Ovary (tissue), 7 donors: ENCODE measurements at regions not wholly inside any gene's neighbourhood (a gene's known extent, or its start where the extent isn't known, plus 50 kb on each side); places are given as distances from the start of the nearest gene placed in this dataset.

Source experiments
- DNase-seq, 5 donors: peaks; one replicate each; pipeline ENCODE4 v3.0.0-alpha.2; 2019 to 2020
- H3K27ac ChIP-seq, 2 donors: fragments of 200-600 bp; one replicate each; pipeline versions ENCODE4 v1.5.1 to v1.8.0; 2019 to 2022
- H3K27me3 ChIP-seq: fragments of 200-600 bp; one replicate; pipeline ENCODE4 v1.8.0; 2022
- H3K36me3 ChIP-seq: fragments of 200-600 bp; sonication (generic); one replicate; pipeline ENCODE4 v1.5.1; 2019
- H3K4me1 ChIP-seq: one replicate; pipeline ENCODE4 v1.8.1; 2013; ENCODE audit warnings: mild to moderate bottlenecking, moderate library complexity; ENCODE audit not compliant: insufficient read depth
- H3K4me3 ChIP-seq: fragments of 200-600 bp; sonication (generic); one replicate; pipeline ENCODE4 v1.5.1; 2017
- H3K9me3 ChIP-seq, 2 donors: fragments of 200-600 bp in 1 of 2; sonication (generic) in 1 of 2; one replicate each; pipeline versions ENCODE4 v1.5.1 to v1.8.1; 2013 to 2019; ENCODE audit warnings: mild to moderate bottlenecking in 1 of 2, moderate library complexity in 1 of 2
- CTCF ChIP-seq, 3 donors: fragments of 450-650 bp in 2 of 3; fragments of 200-600 bp in 1 of 3; IDR thresholded peaks; one replicate each; pipeline versions ENCODE4 v1.5.1 to v1.8.0; 2016 to 2022; ENCODE audit warnings: antibody characterized with exemption in 3 of 3, mild to moderate bottlenecking in 1 of 3
- EP300 ChIP-seq: sonication (generic); formaldehyde crosslinking; IDR thresholded peaks from one replicate; pipeline ENCODE4 v1.6.1; 2017; ENCODE audit warnings: antibody characterized with exemption
- POLR2A ChIP-seq: fragments of 450-650 bp; IDR thresholded peaks from one replicate; pipeline ENCODE4 v1.6.1; 2017; ENCODE audit warnings: antibody characterized with exemption, mild to moderate bottlenecking, moderate library complexity
- WGBS, 3 donors: extraction: QIAGEN DNeasy Blood & Tissue Kit in 1 of 3; methylation state at CpG; one replicate each; pipeline versions ENCODE4 v1.1.5 to v1.1.7; 2013 to 2017; 5-methylcytosine and 5-hydroxymethylcytosine counted together
- intact Hi-C, 4 donors: fragments of 100-400 bp; cut with DNase I; formaldehyde crosslinking; loops; one replicate each; pipeline versions ENCODE4 v1.11.0 to v1.15.1; 2022 to 2023
- donor health status: DM: no; HTN: no; CAD: no; lungs with moderate emphysema.
- donor health status: DM: no; HTN: no; CAD: no.
- donor health status: Bipolar disorder and iron deficiency.
- donor health status: DM: no; HTN: no; CAD: no.
- donor health status: DM: yes; HTN: yes; CAD: no.

- Histone ChIP-seq H3K9me3 (no peaks in the 10 kb centered on the region), H3K27ac (no peak overlapping the region), H3K27me3 (no peaks in the 10 kb centered on the region), H3K36me3 (no peaks in the 10 kb centered on the region), H3K4me1 (peaks cover 2% of the 10 kb centered on the region), H3K4me3 (no peak overlapping the region)
- intact Hi-C loops, result no loop called here
- no peak for DNase-seq
- TF ChIP-seq CTCF (IDR thresholded peaks at IDR 0.05) (no peak), EP300 (no peak), POLR2A (no peak)
These were observed 431.1 kb downstream of the ZEB2 start for GRCh38 chr2:144088863-144089262.

- no peak overlapping the region for H3K27ac ChIP-seq
- intact Hi-C loops, result no loop called here
- peaks cover 4% of the 10 kb centered on the region for H3K4me1 ChIP-seq
- TF ChIP-seq CTCF (IDR thresholded peaks at IDR 0.05) (no peak), EP300 (no peak), POLR2A (no peak)
- H3K9me3 ChIP-seq, result no peaks in the 10 kb centered on the region
- no peak overlapping the region for H3K4me3 ChIP-seq
- no peaks in the 10 kb centered on the region for H3K36me3 ChIP-seq
- no peaks in the 10 kb centered on the region for H3K27me3 ChIP-seq
- no peak for DNase-seq
These were observed 433.0 kb downstream of the ZEB2 start for GRCh38 chr2:144086965-144087364.

GRCh38 chr2:144085016-144085415 lies 434.9 kb downstream of the ZEB2 start:
- Histone ChIP-seq H3K27me3 (no peaks in the 10 kb centered on the region), H3K27ac (no peak overlapping the region), H3K4me3 (no peak overlapping the region), H3K9me3 (no peaks in the 10 kb centered on the region), H3K36me3 (no peaks in the 10 kb centered on the region), H3K4me1 (peaks cover 13% of the 10 kb centered on the region)
- intact Hi-C loops, result no loop called here
- TF ChIP-seq EP300, result no peak
- TF ChIP-seq CTCF (IDR thresholded peaks at IDR 0.05), result no peak
- no peak for TF ChIP-seq POLR2A
- no peak for DNase-seq
- WGBS, 3 donors, result 90 to 95% (median 91%) methylated on average over 3 of the region's 3 CpGs

- H3K36me3 ChIP-seq, result no peaks in the 10 kb centered on the region
- no peaks in the 10 kb centered on the region for H3K9me3 ChIP-seq
- no peak overlapping the region for H3K4me3 ChIP-seq
- no peak for TF ChIP-seq POLR2A
- no peak for TF ChIP-seq EP300
- H3K27ac ChIP-seq, result no peak overlapping the region
- peaks cover 13% of the 10 kb centered on the region for H3K4me1 ChIP-seq
- 47 to 74% (median 52%) methylated on average over 2 of the region's 2 CpGs for WGBS, 3 donors
- intact Hi-C loops, result no loop called here
- no peak for DNase-seq
- H3K27me3 ChIP-seq, result no peaks in the 10 kb centered on the region
These were observed 435.7 kb downstream of the ZEB2 start for GRCh38 chr2:144084114-144084661.

GRCh38 chr2:144083211-144083610 lies 436.7 kb downstream of the ZEB2 start:
- H3K27me3 ChIP-seq, result no peaks in the 10 kb centered on the region
- no peak for DNase-seq
- H3K9me3 ChIP-seq, result no peaks in the 10 kb centered on the region
- TF ChIP-seq CTCF (IDR thresholded peaks at IDR 0.05), result no peak
- no peak for TF ChIP-seq EP300
- no peak for TF ChIP-seq POLR2A
- H3K36me3 ChIP-seq, result no peaks in the 10 kb centered on the region
- intact Hi-C loops, result no loop called here
- 98 to 100% (median 100%) methylated on average over 1 of the region's 1 CpG for WGBS, 3 donors
- peaks cover 13% of the 10 kb centered on the region for H3K4me1 ChIP-seq
- no peak overlapping the region for H3K27ac ChIP-seq
- H3K4me3 ChIP-seq, result no peak overlapping the region
